MM.1S (cell line): ENCODE measurements at regions not wholly inside any gene's neighbourhood (a gene's known extent, or its start where the extent isn't known, plus 50 kb on each side); places are given as distances from the start of the nearest gene placed in this dataset.

Source experiments
- DNase-seq: peaks from one replicate; pipeline ENCODE4 v3.0.0-alpha.2; 2015
- H2AFZ ChIP-seq: fragments of 300-600 bp; sonication (generic); 2 replicates; pipeline ENCODE4 v1.6.0; 2016; ENCODE audit warnings: antibody characterized with exemption, low read length
- H3F3A ChIP-seq: fragments of 300-600 bp; sonication (generic); 2 replicates; pipeline ENCODE4 v1.6.1; 2016; ENCODE audit warnings: mild to moderate bottlenecking, antibody characterized with exemption, low read length, moderate library complexity, mixed read lengths; ENCODE audit not compliant: insufficient read depth
- H3K27ac ChIP-seq: fragments of 300-600 bp; sonication (generic); 2 replicates; pipeline ENCODE4 v1.5.1; 2016; ENCODE audit warnings: mild to moderate bottlenecking, low read length
- H3K27me3 ChIP-seq: fragments of 300-600 bp; sonication (generic); replicated peaks from 2 replicates; pipeline ENCODE4 v1.6.0; 2016; ENCODE audit warnings: low read length; ENCODE audit not compliant: insufficient read depth
- H3K36me3 ChIP-seq: fragments of 300-600 bp; sonication (generic); replicated peaks from 2 replicates; pipeline ENCODE4 v1.6.1; 2016; ENCODE audit warnings: mild to moderate bottlenecking, low read length, mixed read lengths; ENCODE audit not compliant: insufficient read depth
- H3K4me1 ChIP-seq: fragments of 300-600 bp; sonication (generic); 2 replicates; pipeline ENCODE4 v1.6.1; 2016; ENCODE audit warnings: low read length, mixed read lengths
- H3K4me2 ChIP-seq: fragments of 300-600 bp; sonication (generic); 2 replicates; pipeline ENCODE4 v1.6.0; 2016; ENCODE audit warnings: low read depth, low read length
- H3K4me3 ChIP-seq: fragments of 300-600 bp; sonication (generic); 2 replicates; pipeline ENCODE4 v1.5.1; 2016; ENCODE audit warnings: low read length, mixed read lengths
- H3K79me2 ChIP-seq: fragments of 300-600 bp; sonication (generic); 2 replicates; pipeline ENCODE4 v1.6.1; 2016; ENCODE audit warnings: mixed run types, low read length, mixed read lengths
- H3K9ac ChIP-seq: fragments of 300-600 bp; sonication (generic); 2 replicates; pipeline ENCODE4 v1.6.1; 2016; ENCODE audit warnings: low read length, mixed read lengths
- H3K9me2 ChIP-seq: fragments of 300-600 bp; sonication (generic); replicated peaks from 2 replicates; pipeline ENCODE4 v1.6.1; 2016; ENCODE audit warnings: mild to moderate bottlenecking, low read length, mixed read lengths; ENCODE audit not compliant: insufficient read depth
- H3K9me3 ChIP-seq: fragments of 300-600 bp; sonication (generic); replicated peaks from 2 replicates; pipeline ENCODE4 v1.6.1; 2016; ENCODE audit warnings: mild to moderate bottlenecking, low read length, mixed read lengths; ENCODE audit not compliant: insufficient read depth
- H4K20me1 ChIP-seq: fragments of 300-600 bp; sonication (generic); 2 replicates; pipeline ENCODE4 v1.6.1; 2016; ENCODE audit warnings: mild to moderate bottlenecking, low read length, moderate library complexity, mixed read lengths; ENCODE audit not compliant: insufficient read depth
- EZH2 ChIP-seq: fragments of 300-600 bp; sonication (generic); optimal IDR thresholded peaks from 2 replicates; pipeline ENCODE3; 2017; ENCODE audit warnings: low read depth, mild to moderate bottlenecking, antibody characterized with exemption, low read length, mixed read lengths
- EZH2phosphoT487 ChIP-seq: fragments of 300-600 bp; sonication (generic); IDR thresholded peaks from 2 replicates; pipeline ENCODE4 v1.6.1; 2018; ENCODE audit warnings: antibody characterized with exemption, low read length
- TF ChIP-seq, protein P1 (sequence below): fragments of 300-600 bp; sonication (generic); IDR thresholded peaks from 2 replicates; pipeline ENCODE4 v1.5.1; 2016; ENCODE audit warnings: antibody characterized with exemption, low read length, mixed read lengths

DNA sequence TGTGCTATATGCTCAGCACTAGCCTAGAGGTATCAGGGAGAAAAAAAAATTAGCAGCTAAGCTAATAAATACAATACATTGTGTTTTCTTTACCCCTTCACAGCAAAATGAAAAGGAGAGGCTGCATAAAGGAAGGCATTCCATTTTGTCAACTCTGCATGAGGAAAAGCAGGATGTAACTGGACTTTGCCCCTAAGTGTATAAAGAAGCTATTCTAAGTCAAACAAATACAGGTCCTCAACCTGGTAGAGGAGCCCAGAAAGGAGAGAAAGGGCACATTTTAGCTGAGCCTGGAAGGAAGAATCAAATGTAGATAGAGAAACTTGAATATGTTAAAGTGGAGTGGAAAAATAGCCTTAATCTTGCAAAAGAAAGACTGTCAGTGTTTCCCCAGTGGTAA lies 89.0 kb upstream of the SPRED1 start:
- H3K27ac ChIP-seq: no peak overlapping the region

DNA sequence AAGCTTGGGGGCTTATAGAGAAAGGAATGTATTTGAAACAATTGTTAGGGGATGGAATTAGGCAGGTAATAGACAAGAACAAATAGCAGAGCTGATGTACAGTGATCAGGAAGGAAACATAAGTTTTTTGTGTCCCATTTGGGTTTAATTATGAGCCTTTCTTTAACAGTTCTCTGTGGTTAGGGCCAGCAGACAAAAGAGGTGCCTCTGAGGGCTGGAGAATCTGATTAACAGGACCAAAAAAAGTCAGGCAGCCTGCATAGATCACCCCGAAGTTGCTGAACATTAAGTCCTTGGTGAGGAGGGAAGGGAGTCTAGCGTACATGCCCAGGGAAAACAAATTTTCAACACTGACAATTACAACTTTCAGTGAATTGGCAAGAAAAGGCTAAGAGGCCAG lies 88.6 kb upstream of the SPRED1 start:
- H3K4me2 ChIP-seq: no peak overlapping the region

More for the DNA sequence above, 89.0 kb upstream of the SPRED1 start:
- no peaks in the 10 kb centered on the region for H3K27me3 ChIP-seq
- peaks cover 9% of the 10 kb centered on the region; the same call in 1 of the 2 replicates for H3F3A ChIP-seq
- H3K4me1 ChIP-seq: peaks cover 15% of the 10 kb centered on the region
- no peaks in the 10 kb centered on the region for H3K36me3 ChIP-seq
- H4K20me1 ChIP-seq: no peaks in the 10 kb centered on the region
- no peak overlapping the region for H3K4me3 ChIP-seq
- no peak overlapping the region for H3K4me2 ChIP-seq
- no peak overlapping the region for H2AFZ ChIP-seq
- TF ChIP-seq EZH2phosphoT487 (no peak), EZH2 (no peak)
- TF ChIP-seq, protein P1, sequence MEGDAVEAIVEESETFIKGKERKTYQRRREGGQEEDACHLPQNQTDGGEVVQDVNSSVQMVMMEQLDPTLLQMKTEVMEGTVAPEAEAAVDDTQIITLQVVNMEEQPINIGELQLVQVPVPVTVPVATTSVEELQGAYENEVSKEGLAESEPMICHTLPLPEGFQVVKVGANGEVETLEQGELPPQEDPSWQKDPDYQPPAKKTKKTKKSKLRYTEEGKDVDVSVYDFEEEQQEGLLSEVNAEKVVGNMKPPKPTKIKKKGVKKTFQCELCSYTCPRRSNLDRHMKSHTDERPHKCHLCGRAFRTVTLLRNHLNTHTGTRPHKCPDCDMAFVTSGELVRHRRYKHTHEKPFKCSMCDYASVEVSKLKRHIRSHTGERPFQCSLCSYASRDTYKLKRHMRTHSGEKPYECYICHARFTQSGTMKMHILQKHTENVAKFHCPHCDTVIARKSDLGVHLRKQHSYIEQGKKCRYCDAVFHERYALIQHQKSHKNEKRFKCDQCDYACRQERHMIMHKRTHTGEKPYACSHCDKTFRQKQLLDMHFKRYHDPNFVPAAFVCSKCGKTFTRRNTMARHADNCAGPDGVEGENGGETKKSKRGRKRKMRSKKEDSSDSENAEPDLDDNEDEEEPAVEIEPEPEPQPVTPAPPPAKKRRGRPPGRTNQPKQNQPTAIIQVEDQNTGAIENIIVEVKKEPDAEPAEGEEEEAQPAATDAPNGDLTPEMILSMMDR: no peak
- DNase-seq: no peak
- H3K9ac ChIP-seq: no peak overlapping the region
- no peaks in the 10 kb centered on the region for H3K9me3 ChIP-seq
- H3K9me2 ChIP-seq: no peaks in the 10 kb centered on the region
- H3K79me2 ChIP-seq: no peaks in the 10 kb centered on the region

DNA sequence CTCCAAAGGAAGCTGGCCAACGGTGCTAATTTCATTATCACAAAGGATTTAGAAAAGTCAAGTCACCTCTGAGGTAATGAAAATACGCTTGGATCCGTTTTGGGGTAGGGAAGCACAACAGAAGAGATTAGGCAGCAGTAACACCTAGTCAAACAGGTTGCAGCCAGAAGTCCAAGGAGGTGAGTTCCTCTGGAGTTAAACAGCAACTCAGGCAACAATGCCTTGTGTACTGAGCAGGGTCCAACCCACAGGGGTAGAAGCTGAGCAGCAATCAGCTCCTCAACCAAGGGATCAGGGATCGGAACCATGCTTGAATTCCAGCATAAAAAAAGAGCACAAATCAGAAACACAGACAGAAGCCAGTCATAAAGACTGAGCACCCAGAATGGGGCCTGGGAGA lies 88.1 kb upstream of the SPRED1 start:
- Histone ChIP-seq H2AFZ (no peak overlapping the region), H3K9ac (no peak overlapping the region)

More for the DNA sequence above, 88.6 kb upstream of the SPRED1 start:
- peaks cover 13% of the 10 kb centered on the region; the same call in 1 of the 2 replicates for H3F3A ChIP-seq
- H3K9me2 ChIP-seq: no peaks in the 10 kb centered on the region
- TF ChIP-seq EZH2 (no peak), EZH2phosphoT487 (no peak)
- TF ChIP-seq, protein P1: no peak
- no peaks in the 10 kb centered on the region for H3K9me3 ChIP-seq
- H3K9ac ChIP-seq: no peak overlapping the region
- no peaks in the 10 kb centered on the region for H3K36me3 ChIP-seq
- H3K79me2 ChIP-seq: no peaks in the 10 kb centered on the region
- no peaks in the 10 kb centered on the region for H3K27me3 ChIP-seq
- no peak for DNase-seq
- H3K27ac ChIP-seq: no peak overlapping the region
- H2AFZ ChIP-seq: no peak overlapping the region
- H3K4me3 ChIP-seq: no peak overlapping the region
- peaks cover 19% of the 10 kb centered on the region for H3K4me1 ChIP-seq
- no peaks in the 10 kb centered on the region for H4K20me1 ChIP-seq

More for the DNA sequence above, 88.1 kb upstream of the SPRED1 start:
- peaks cover 24% of the 10 kb centered on the region for H3K4me1 ChIP-seq
- H3K27me3 ChIP-seq: no peaks in the 10 kb centered on the region
- DNase-seq: no peak
- H3K9me2 ChIP-seq: no peaks in the 10 kb centered on the region
- peaks cover 17% of the 10 kb centered on the region; the same call in 1 of the 2 replicates for H3F3A ChIP-seq
- TF ChIP-seq, protein P1: no peak
- TF ChIP-seq EZH2phosphoT487 (no peak), EZH2 (no peak)
- H3K36me3 ChIP-seq: no peaks in the 10 kb centered on the region
- no peaks in the 10 kb centered on the region for H3K9me3 ChIP-seq
- H4K20me1 ChIP-seq: no peaks in the 10 kb centered on the region
- no peak overlapping the region for H3K4me3 ChIP-seq
- H3K27ac ChIP-seq: no peak overlapping the region
- H3K79me2 ChIP-seq: no peaks in the 10 kb centered on the region
- no peak overlapping the region for H3K4me2 ChIP-seq
